Psoas muscle (tissue), 7 donors: ENCODE measurements at regions not wholly inside any gene's neighbourhood (a gene's known extent, or its start where the extent isn't known, plus 50 kb on each side); places are given as distances from the start of the nearest gene placed in this dataset.

Experiments used
- ATAC-seq, 4 donors: fragments of 200-7000 bp; cut with Tn5 transposase; one replicate each; pipeline ENCODE4 v1.9.1; 2020; ENCODE audit warnings: moderate library complexity in 3 of 4, mild to moderate bottlenecking in 2 of 4
- DNase-seq, 2 donors: peaks; one replicate each; pipeline ENCODE4 v3.0.0-alpha.2; 2020
- H3K27ac ChIP-seq: fragments of 200-600 bp; one replicate; pipeline ENCODE4 v1.8.0; 2022
- H3K27me3 ChIP-seq, 3 donors: fragments of 200-600 bp in 1 of 3; one replicate each; pipeline versions ENCODE4 v1.6.1 to v1.8.0; 2013 to 2022; ENCODE audit warnings: low read length in 2 of 3, mild to moderate bottlenecking in 2 of 3, moderate library complexity in 1 of 3; ENCODE audit not compliant: insufficient read depth in 3 of 3
- H3K36me3 ChIP-seq, 2 donors: fragments of 200-600 bp in 1 of 2; one replicate each; pipeline versions ENCODE4 v1.6.1 to v1.8.0; 2013 to 2022; ENCODE audit warnings: low read depth in 1 of 2, mild to moderate bottlenecking in 1 of 2, moderate library complexity in 1 of 2; ENCODE audit not compliant: insufficient read depth in 1 of 2
- H3K4me1 ChIP-seq: fragments of 200-600 bp; one replicate; pipeline ENCODE4 v1.8.0; 2022
- H3K4me3 ChIP-seq: fragments of 200-600 bp; one replicate; pipeline ENCODE4 v1.8.0; 2022; ENCODE audit warnings: mild to moderate bottlenecking
- H3K9me3 ChIP-seq: fragments of 200-600 bp; one replicate; pipeline ENCODE4 v1.8.0; 2022
- CTCF ChIP-seq: fragments of 200-600 bp; IDR thresholded peaks from one replicate; pipeline ENCODE4 v1.8.0; 2022; ENCODE audit warnings: antibody characterized with exemption
- WGBS, 3 donors: extraction: QIAGEN DNeasy Blood & Tissue Kit; methylation state at CpG; one replicate each; pipeline versions ENCODE4 v1.1.6 to v1.1.7; 2013; 5-methylcytosine and 5-hydroxymethylcytosine counted together
- intact Hi-C, 2 donors: fragments of 100-400 bp; cut with DNase I; formaldehyde crosslinking; loops; one replicate each; pipeline versions ENCODE4 v1.11.0 to v1.14.2; 2022
- donor health status: healthy with polysubstance abuse.
- donor health status: DM: no; HTN: no; CAD: no; lungs with moderate emphysema.
- donor health status: Bipolar disorder and iron deficiency.
- donor health status: healthy.
- donor health status: DM: yes; HTN: yes; CAD: no.
- donor health status: DM: no; HTN: no; CAD: no.
- donor health status: DM: yes; HTN: yes; CAD: no.

DNA sequence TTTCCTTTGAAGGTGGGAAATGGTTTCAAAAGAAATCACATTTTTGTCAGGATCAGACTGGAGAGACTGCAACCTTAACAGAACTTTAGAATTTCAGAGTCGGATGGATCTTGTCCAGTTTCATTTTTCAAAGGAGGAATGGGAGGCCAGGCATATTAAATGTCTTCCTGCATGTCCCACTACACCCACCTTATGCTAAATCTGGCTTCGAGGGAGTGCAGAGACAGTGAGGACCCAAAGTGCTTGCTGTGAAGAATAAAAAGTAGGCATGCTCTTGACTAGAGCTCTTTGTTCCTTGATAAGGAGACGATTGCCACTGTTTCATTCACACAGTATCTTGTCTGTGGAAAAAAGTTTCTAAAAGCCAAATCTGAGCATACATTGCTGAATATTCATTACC is 197.6 kb downstream of the SLC4A3 start:
- WGBS, 3 donors, result 74 to 85% (median 83%) methylated on average over 3 of the region's 3 CpGs
- ATAC-seq, result no peak
- Histone ChIP-seq H3K36me3 (no peaks in the 10 kb centered on the region), H3K4me3 (no peak overlapping the region), H3K27ac (no peak overlapping the region), H3K9me3 (no peaks in the 10 kb centered on the region), H3K27me3 (no peaks in the 10 kb centered on the region), H3K4me1 (no peaks in the 10 kb centered on the region)
- no peak for DNase-seq
- TF ChIP-seq CTCF, result no peak
- intact Hi-C loops, result no loop called here

DNA sequence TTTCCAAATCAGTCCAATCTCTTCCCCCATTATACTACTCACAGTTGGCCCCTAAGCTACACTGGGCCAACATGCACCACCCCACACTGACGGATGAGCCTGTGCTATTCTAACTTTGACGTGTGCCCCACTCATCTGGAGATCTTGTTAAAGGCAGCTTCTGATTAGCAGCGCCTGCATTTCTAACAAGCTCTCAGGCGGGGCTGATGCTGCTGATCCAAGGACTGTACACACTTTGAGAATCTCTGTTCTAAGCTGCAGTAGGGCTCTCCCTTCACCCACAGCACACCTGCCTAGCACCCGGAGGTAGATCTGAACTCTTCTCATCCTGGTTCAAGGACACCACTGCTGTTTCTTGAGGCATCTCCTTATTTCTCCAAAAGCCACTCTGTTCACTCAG is 200.7 kb downstream of the SLC4A3 start:
- no peak for DNase-seq
- H3K4me3 ChIP-seq, result no peak overlapping the region
- ATAC-seq, result no peak
- WGBS, 3 donors, result 63 to 73% (median 68%) methylated on average over 5 of the region's 5 CpGs
- TF ChIP-seq CTCF, result no peak
- H3K27ac ChIP-seq, result no peak overlapping the region
- intact Hi-C loops, result no loop called here
- H3K27me3 ChIP-seq, result no peaks in the 10 kb centered on the region
- no peaks in the 10 kb centered on the region for H3K4me1 ChIP-seq
- H3K9me3 ChIP-seq, result no peaks in the 10 kb centered on the region
- no peaks in the 10 kb centered on the region for H3K36me3 ChIP-seq

DNA sequence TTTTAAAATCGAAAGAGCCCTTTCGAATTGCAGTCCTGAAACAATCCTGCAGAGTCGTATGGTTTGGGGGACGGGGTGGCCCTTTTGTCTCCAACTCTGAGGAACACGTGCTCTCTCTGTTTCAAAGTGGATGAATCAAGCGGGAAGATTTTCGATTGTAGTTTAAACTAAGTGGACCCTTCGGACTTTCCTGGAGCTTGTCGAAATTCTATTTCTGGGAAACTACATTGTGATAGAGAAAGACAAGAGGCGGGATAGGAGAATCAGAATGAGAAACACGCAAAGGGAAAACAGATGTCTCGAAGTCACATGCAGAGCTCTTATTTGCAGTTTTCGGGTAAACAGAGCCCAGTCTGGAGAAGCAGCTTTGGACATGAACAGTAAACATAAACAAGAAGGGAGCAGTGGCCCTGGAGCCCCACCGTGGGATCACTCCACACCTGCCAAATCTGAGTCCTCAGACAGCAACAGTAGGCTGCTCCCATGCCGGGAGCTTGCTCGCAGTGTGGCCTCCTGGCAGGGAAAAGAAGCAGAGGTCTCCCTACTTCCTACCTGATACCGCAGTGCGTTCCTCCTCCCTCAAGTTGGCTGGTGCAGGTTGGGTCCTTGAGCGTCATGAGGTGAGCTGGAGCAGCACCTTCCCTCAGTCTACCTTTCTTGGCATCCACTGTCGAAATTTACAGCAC is 202.4 kb downstream of the SLC4A3 start:
- no peak for TF ChIP-seq CTCF
- H3K9me3 ChIP-seq, result no peaks in the 10 kb centered on the region
- no peak overlapping the region for H3K4me3 ChIP-seq
- H3K36me3 ChIP-seq, result no peaks in the 10 kb centered on the region
- H3K27me3 ChIP-seq, result no peaks in the 10 kb centered on the region
- no peak overlapping the region for H3K27ac ChIP-seq
- DNase-seq, result no peak
- intact Hi-C loops, result loop anchor here (5.0 to 10.0 kb wide), 2 partner anchors 85 to 93 kb away; no protein-coding TSS in a partner anchor
- ATAC-seq, result no peak
- WGBS, 3 donors, result 85 to 88% (median 87%) methylated on average over 20 of the region's 20 CpGs
- H3K4me1 ChIP-seq, result no peaks in the 10 kb centered on the region

GRCh38 chr2:219830353-219830738 is 202.9 kb downstream of the SLC4A3 start:
- 90 to 91% (median 90%) methylated on average over 5 of the region's 5 CpGs for WGBS, 3 donors
- TF ChIP-seq CTCF, result no peak
- ATAC-seq, result no peak
- no peaks in the 10 kb centered on the region for H3K27me3 ChIP-seq
- intact Hi-C loops, result loop anchor here (5.0 to 10.0 kb wide), 2 partner anchors 86 to 93 kb away; no protein-coding TSS in a partner anchor
- H3K36me3 ChIP-seq, result no peaks in the 10 kb centered on the region
- no peak overlapping the region for H3K27ac ChIP-seq
- no peaks in the 10 kb centered on the region for H3K4me1 ChIP-seq
- H3K4me3 ChIP-seq, result no peak overlapping the region
- no peak for DNase-seq
- no peaks in the 10 kb centered on the region for H3K9me3 ChIP-seq

DNA sequence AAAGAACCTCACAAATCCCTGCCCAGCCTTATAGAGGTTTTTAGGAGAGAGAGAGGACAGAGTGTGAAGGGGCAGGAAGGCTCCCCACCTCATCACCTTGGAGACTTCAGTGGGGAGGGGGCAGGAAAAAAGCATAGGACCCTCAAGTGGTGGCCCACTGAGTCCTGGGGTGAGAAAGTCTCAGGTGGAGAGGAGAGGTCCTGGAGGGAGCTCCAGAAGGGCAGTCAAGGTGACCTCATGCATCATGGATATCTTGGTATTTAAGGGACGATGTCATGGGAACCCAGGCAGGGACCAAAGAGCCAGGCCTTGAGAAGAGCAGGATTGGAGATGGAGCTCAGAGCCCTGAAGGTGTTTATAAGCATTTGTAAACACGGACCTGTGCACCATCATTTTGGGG is 204.5 kb downstream of the SLC4A3 start:
- no peak for DNase-seq
- intact Hi-C loops, result loop anchor here (5.0 to 10.0 kb wide), 2 partner anchors 87 to 95 kb away; no protein-coding TSS in a partner anchor
- ATAC-seq, result no peak

More for the DNA sequence above, 204.5 kb downstream of the SLC4A3 start:
- Histone ChIP-seq H3K9me3 (no peaks in the 10 kb centered on the region), H3K27ac (no peak overlapping the region), H3K4me3 (no peak overlapping the region), H3K4me1 (no peaks in the 10 kb centered on the region), H3K27me3 (no peaks in the 10 kb centered on the region), H3K36me3 (no peaks in the 10 kb centered on the region)
- 87 to 97% (median 97%) methylated on average over 2 of the region's 2 CpGs for WGBS, 3 donors
- no peak for TF ChIP-seq CTCF
